ENCODE measurements at regions not wholly inside any gene's neighbourhood (a gene's known extent, or its start where the extent isn't known, plus 50 kb on each side); places are given as distances from the start of the nearest gene placed in this dataset.

DNA sequence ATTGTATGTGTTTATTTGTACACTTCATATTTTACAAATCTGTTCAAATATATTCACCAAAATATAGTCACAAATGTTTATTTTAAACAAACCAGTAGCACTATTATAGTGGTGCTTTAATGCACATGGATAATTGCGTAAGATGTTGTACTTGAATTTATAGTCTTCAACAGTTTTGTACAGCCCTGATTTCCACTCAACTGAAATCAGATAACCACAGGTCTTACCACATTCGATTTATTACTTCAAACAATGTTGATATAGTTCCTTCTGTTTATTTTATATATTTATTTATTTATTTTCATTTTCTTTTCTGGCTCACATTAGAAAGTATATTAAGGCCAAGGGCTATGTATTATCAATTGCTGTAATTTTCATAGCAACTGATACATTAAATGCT is 99.4 kb upstream of the ZNF804A start:
- no peak for DNase-seq

DNA sequence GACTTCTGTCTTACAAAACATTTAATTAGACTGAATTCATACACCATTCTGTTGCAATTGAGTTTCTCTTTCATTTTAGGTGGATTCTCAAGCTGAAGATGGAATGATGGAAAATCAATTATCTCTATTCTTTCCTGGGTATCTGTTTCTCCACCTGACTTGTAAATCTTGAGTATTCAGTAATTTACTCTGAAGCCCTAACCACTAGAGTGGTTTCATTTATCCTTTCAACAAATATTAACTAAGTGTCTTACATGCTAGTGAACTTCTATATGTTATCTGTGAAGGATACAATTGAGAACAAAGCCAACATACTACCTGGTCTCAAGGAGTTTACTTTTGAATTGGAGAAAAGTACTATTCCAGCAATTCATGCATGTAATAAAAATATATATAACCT is 94.1 kb upstream of the ZNF804A start:
- DNase-seq, result no peak

DNA sequence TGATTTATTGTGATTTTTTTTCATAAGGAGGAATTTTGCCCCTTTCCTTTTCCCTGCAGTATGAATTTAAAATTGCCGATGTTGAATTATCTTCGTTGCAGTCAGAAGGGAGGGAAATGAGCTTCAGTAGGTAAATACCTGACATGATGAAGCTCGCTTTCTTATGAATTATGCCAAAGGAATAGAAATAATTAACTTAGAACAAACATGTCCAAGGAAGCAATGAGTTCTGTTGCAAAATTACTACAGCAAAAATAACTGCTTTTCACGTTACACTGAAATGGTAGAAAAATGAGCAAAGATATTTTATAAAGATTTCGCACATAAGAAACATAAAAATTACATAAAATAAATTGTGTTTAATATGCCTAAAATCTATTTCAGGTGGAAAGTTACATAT is 91.1 kb upstream of the ZNF804A start:
- no peak for DNase-seq

DNA sequence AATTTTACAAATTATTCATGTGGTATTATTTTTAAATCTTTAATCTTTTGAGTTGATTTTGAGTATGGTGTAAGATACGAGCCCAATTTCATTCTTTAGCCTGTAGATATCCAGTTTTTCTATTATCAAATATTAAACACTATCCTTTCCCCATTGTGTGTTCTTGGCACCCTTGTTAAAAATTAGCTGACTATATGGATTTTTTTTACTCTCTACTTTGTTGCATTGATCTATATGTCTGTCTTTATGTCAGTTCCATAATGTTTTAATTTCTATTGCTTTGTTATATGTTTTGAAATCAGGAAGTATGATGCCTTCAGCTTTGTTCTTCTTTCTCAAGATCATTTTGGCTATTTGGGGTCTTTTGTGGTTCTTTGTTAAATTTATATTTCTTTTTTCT is 80.9 kb upstream of the ZNF804A start:
- DNase-seq, result no peak

DNA sequence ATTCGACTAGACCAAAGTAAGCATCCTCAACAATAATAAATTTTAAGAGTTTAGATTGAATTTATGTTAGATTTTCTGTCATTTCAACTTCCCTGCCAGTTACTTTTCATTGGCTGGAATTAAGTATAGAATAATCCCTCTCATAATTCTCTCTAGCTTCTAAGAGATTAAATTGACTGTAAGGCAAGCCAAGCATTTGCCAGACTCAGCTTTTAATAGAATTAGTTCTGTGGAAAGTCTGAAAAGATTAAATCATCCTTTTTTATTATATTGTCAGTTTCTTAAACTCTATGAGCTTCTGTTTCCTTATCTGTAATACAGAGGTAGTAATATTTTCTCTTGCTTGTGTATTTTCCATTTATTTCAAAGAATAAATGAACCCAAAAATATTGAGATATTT is 77.9 kb upstream of the ZNF804A start:
- DNase-seq, result no peak

DNA sequence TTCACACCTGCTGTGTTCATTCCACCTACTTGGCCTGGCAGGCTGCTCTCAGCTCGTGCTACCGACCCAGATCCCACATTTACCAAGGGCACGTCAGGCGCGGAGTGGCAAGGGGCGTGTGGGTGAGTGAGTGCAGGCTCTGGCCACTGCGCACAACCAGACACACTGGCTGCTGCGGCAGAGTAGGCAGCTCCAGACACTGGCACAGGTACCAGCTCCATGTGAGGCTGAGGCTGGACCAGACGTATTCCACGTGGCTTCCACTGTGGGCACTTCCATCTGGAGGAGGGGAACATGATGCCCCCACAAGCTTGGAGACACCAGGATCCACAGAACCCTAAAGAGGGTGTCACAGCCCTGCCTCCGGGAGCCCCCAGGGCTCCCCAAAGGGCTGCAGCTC is 74.6 kb upstream of the ZNF804A start:
- no peak for DNase-seq

DNA sequence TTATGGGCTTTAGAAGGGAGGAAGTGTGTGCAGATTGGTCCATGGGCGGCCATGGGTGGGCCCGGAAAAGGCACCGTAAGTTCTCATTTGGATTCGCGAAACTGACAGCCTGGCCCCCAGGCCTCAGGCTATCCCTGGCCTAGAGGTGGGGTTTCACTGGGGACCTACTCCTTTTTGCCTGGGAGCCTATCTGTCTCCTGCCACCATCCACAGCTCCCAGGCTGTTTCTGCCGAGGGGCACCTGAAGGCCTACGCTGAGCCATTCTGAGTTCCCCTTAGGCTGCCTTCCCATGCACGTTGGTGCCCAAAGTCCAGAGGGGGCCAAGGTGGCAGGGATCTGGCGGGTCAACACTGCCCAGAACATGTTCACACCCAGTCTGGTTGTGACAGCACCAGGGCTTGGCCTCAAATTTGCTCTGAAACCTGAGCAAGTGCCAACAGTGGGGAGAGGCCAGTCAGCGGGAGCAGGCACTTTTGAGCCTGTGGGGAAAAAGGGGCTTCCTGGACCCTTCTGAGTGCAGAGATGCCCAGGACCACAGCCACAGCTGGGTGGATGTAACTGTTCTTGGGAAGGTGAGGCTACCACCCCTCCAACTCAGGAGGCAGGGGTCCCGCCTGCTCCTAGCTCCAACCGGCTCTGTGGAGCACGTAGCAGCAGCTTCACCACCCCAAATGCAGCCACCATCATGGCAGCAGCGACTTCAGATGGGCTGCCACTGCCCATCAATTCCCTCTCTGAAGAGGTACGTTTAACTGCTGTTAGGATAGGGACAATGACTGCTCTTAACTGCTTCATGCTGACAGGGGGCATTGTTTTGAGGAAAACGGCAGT is 73.6 kb upstream of the ZNF804A start:
- no peak for DNase-seq

DNA sequence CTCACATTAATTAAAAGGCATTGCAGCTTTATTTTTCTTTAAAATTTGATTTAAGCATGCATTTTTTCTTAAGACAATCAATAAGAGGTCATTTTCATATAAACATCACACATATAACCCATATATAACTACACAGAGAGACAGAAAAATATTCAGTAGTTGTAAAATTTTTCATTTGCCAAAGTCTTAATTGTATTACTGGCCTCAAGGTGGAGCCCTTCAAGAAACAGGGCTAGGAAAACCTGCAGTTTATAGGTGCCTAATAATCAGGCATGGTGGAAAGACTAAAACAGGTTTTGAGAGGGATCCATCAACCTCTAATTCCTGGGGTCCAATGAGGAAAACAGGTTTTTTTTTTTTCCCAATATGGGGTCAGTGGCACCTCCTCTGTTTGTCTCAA is 71.3 kb upstream of the ZNF804A start:
- no peak for DNase-seq

DNA sequence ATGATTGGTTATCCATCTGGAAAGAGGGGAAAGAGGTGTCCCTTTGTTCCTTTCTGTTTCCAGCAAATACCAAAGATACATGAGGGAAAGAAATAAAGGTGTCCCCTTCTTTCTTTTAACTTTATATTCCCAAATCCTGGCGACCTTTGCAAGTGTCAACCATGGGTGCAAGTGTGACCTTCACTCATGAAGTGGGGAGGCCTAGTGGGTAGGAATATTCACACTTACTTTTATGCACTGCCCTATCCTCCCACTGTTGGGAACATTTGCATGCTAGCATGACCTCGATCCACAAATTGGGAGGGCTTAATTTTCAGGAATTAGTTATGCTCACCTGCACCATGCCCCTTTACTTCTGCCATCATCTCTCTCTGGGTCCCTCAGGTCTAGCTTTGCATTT is 70.2 kb upstream of the ZNF804A start:
- no peak for DNase-seq

DNA sequence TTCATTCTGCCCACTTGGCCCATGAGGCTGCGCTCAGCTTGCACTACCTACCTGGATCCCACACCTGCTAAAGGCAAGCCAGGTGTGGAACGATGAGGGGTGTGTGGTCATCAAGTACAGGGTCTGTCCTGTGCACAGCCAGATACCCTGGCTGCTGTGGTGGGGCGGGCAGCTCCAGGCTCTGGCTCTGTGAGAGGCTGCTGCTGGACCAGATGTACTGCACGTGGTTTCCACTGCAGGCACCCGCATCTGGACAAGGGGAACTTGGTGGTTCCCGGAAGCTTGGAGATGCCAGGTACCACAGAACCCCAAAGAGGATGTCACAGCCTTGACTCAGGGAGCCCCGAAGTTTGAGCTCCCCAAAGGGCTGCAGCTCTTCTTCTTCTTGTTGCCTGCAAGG is 68.1 kb upstream of the ZNF804A start:
- no peak for DNase-seq

DNA sequence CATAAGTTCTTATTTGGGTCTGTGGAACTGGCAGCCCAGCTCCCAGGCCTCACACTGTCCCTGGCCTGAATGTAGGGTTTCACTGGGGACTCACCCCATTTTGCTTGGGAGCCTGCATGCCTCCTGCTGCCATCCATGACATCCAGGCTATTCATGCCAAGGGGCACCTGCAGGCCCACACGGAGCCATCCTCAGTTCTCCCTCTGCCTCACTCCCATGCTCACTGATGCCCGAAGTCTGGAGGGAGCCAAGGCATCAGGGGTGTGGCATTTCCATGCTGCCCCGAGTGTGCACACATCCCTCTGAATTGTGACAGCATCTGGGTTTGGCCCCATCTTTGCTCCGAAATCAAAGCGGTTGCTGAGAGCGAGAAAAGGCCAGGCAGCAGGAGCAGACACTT is 67.4 kb upstream of the ZNF804A start:
- no peak for DNase-seq

DNA sequence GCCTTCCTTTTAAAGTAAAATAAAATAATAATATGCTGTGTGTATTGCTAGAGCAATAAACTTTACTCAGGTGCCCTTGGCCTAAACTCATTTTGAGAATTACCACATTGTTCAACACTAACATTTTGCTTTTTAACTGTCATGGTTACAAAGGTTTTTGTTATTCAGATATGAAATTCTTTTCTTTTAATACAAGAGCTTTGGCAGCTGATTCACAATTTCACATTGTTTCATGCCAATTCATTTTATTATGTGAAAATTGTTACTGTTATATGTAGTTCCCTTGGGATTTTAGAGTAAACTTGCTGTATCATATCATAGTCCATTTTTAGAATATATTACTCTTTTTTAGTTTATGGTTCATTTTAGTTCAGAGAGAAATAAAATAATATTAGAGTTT is 65.8 kb upstream of the ZNF804A start:
- DNase-seq, result no peak

DNA sequence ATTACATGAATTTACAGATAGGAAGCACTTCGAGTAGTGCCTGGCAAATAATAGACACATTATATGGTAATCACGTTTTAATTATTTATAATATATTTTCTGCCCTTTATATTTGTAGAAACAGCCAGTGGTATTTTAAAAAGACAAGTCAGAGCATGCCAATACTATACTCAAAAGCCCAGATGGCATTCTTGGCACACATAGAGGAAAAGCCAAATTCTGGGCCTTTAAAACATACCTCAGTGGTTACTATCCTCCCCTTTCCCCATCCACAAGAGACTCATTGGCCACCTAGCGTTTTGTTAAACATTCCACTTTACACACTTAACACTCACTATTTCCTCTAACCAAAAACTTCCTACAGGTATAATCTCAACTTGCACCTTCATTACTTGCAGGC is 63.3 kb upstream of the ZNF804A start:
- no peak for DNase-seq

DNA sequence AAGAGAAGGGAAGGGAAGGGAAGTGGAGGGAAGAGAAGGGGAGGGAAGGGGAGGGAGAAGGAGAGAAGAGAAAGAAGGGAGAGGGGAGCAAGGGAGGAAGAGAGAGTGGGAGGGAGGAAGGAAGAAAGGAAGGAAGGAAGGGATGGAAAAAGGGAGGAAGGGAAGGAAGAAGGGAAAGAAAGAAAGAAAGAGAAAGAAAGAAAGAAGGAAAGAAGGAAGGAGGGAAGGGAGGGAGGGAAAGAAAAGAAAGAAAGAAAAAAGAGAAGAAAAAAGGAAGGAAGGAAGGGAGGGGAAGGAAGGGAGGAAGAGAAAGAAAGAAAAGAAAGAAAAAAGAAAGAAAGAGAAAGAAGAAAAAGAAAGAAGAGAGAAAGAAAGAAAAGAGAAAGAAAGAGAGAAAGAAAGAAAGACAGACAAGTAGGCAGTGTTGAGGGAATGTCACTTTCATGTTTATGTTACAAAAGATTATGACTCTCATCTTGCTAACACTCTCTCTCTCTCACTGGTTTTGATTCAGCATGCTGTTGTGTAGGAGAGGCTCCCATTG is 58.0 kb upstream of the ZNF804A start:
- no peak for DNase-seq

DNA sequence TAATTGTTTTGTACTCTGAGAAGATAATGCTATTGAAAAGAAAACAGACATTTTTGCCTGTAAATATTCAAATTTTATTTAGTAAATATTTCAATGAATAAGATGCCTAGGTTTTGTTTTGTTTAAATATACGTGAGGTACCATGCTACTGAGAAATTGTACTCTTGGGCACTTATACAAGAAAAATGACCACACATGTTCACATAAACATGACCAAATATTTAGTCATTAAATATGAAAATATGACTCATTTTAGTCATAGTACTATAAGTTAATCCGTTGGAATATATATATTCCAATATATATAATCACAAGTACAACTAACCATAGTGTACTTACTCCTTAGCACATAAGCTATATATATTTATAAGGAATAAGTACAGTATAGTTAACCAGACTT is 56.7 kb upstream of the ZNF804A start:
- DNase-seq, result no peak

DNA sequence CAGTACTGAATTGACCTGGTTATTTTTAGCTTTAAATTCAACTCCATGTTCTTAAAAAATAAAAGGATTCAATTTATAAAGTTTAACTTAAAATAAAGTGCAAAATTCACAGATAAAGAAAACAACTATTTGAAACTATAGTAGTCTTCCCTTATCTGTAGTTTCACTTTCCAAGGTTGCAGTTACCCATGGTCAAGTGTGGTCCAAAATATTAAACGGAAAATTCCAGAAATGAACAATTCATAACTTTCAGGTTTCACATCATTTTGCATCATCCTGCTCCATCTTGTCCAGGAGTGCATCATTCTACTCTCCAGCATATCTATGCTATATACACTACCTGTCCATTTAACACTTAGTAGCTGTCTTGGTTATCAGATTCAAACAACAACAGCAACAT is 54.5 kb upstream of the ZNF804A start:
- no peak for DNase-seq

All from NCI-H1048 (cell line).